GM12892 (cell line): ENCODE measurements at regions not wholly inside any gene's neighbourhood (a gene's known extent, or its start where the extent isn't known, plus 50 kb on each side); places are given as distances from the start of the nearest gene placed in this dataset.

ENCODE experiments used
- POLR2A ChIP-seq: IDR thresholded peaks from 2 replicates; pipeline ENCODE4 v1.6.1; 2011; ENCODE audit warnings: low read depth, low read length, control low read depth
- POLR2AphosphoS5 ChIP-seq: IDR thresholded peaks from 2 replicates; pipeline ENCODE4 v1.6.1; 2011; ENCODE audit warnings: low read depth, low read length, control low read depth

DNA sequence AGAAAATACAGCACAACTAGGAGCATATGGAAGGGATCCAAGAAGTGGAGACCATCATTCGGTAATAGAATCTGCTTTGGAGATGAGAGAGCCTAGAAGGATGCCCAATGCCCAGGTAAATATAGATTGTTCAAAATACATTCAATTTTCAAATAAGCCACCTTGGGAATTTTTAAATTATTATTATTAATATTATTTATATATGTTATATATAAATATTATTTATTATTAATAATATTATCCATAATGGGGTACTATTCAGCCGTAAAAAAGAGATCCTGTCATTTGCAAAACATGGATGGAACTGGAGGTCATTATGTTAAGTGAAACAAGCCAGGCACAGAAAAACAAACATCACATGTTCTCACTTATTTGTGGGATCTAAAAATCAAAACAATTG lies 127.8 kb upstream of the NDUFV2 start:
- TF ChIP-seq POLR2A (no peak), POLR2AphosphoS5 (no peak)
